ENCODE measurements at regions not wholly inside any gene's neighbourhood (a gene's known extent, or its start where the extent isn't known, plus 50 kb on each side); places are given as distances from the start of the nearest gene placed in this dataset.

DNA sequence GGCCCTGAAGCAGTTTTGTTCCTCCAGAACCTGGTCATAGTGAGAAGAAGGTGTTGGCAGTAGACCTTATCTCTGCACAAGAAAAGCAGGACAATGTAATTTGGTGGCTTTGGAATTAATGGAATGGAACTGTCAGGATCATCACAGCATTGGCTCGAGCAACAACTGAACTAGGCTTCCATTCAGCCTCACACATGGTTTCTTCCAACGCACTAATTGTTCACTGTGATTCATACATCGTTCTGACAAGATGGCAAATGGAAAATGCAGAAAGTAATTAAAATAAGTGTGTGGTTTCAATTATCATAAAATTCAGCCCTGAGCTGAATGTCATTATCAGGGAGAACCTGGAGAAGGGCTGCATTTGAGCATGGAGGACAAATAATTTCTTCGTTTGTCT lies 80.6 kb downstream of the MFSD1 start:
- Histone ChIP-seq H3K4me3 (ENCODE audit: low read length in 3 of 3) (no peak overlapping the region), H3K36me3 (ENCODE audit: control insufficient read depth in 3 of 3, insufficient read depth in 3 of 3, low read length in 3 of 3) (no peaks in the 10 kb centered on the region), H3K27me3 (ENCODE audit: control insufficient read depth in 3 of 3, insufficient read depth in 3 of 3, low read length in 3 of 3) (no peaks in the 10 kb centered on the region), H3K4me1 (ENCODE audit: control insufficient read depth in 3 of 3, insufficient read depth in 3 of 3, low read length in 3 of 3) (no peaks in the 10 kb centered on the region), H3K9me3 (ENCODE audit: control insufficient read depth in 3 of 3, low read length in 3 of 3) (no peaks in the 10 kb centered on the region), H3K9ac (ENCODE audit: low read depth in 1 of 3, low read length in 3 of 3) (no peak overlapping the region), H3K27ac (ENCODE audit: low read depth, low read length) (no peak overlapping the region)

- H3K9ac ChIP-seq (ENCODE audit: low read depth in 1 of 3, low read length in 3 of 3): no peak overlapping the region
- H3K27me3 ChIP-seq (ENCODE audit: control insufficient read depth in 3 of 3, insufficient read depth in 3 of 3, low read length in 3 of 3): no peaks in the 10 kb centered on the region
- no peak overlapping the region for H3K27ac ChIP-seq (ENCODE audit: low read depth, low read length)
- no peaks in the 10 kb centered on the region for H3K4me1 ChIP-seq (ENCODE audit: control insufficient read depth in 3 of 3, insufficient read depth in 3 of 3, low read length in 3 of 3)
- no peak overlapping the region for H3K4me3 ChIP-seq (ENCODE audit: low read length in 3 of 3)
- no peaks in the 10 kb centered on the region for H3K9me3 ChIP-seq (ENCODE audit: control insufficient read depth in 3 of 3, low read length in 3 of 3)
- H3K36me3 ChIP-seq (ENCODE audit: control insufficient read depth in 3 of 3, insufficient read depth in 3 of 3, low read length in 3 of 3): peaks cover 0 to 2% (median 0%) of the 10 kb centered on the region in 3 donors
Observed at GRCh38 chr3:158896729-158897128, 94.9 kb downstream of the MFSD1 start.

DNA sequence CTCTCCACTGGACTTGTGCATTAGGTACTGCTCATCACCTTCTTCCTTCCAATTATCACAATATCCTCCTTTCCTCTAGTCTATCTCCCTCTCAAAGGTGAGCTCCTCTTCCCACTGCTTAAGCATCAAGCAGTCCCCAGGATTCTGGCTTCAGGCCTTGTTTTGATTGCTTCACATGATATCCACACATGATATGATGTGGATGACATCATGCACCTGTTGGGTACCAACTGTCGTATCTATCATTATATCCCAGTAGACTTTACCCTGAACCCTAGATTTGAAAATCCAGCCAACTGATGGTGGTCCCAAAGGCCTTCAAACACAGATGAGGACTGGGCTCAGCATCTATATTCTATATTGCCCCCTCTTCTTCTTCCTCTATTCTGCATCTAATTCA lies 104.9 kb downstream of the MFSD1 start:
- Histone ChIP-seq H3K9me3 (ENCODE audit: control insufficient read depth in 3 of 3, low read length in 3 of 3) (no peaks in the 10 kb centered on the region), H3K27me3 (ENCODE audit: control insufficient read depth in 3 of 3, insufficient read depth in 3 of 3, low read length in 3 of 3) (no peaks in the 10 kb centered on the region), H3K4me1 (ENCODE audit: control insufficient read depth in 3 of 3, insufficient read depth in 3 of 3, low read length in 3 of 3) (no peaks in the 10 kb centered on the region), H3K4me3 (ENCODE audit: low read length in 3 of 3) (no peak overlapping the region), H3K36me3 (ENCODE audit: control insufficient read depth in 3 of 3, insufficient read depth in 3 of 3, low read length in 3 of 3) (no peaks in the 10 kb centered on the region), H3K9ac (ENCODE audit: low read depth in 1 of 3, low read length in 3 of 3) (no peak overlapping the region), H3K27ac (ENCODE audit: low read depth, low read length) (no peak overlapping the region)

- no peak overlapping the region for H3K9ac ChIP-seq (ENCODE audit: low read depth in 1 of 3, low read length in 3 of 3)
- H3K36me3 ChIP-seq (ENCODE audit: control insufficient read depth in 3 of 3, insufficient read depth in 3 of 3, low read length in 3 of 3): no peaks in the 10 kb centered on the region
- H3K27me3 ChIP-seq (ENCODE audit: control insufficient read depth in 3 of 3, insufficient read depth in 3 of 3, low read length in 3 of 3): no peaks in the 10 kb centered on the region
- no peaks in the 10 kb centered on the region for H3K9me3 ChIP-seq (ENCODE audit: control insufficient read depth in 3 of 3, low read length in 3 of 3)
- H3K4me3 ChIP-seq (ENCODE audit: low read length in 3 of 3): no peak overlapping the region
- no peak overlapping the region for H3K27ac ChIP-seq (ENCODE audit: low read depth, low read length)
- H3K4me1 ChIP-seq (ENCODE audit: control insufficient read depth in 3 of 3, insufficient read depth in 3 of 3, low read length in 3 of 3): no peaks in the 10 kb centered on the region
Observed at GRCh38 chr3:158908187-158908734, 106.4 kb downstream of the MFSD1 start.

GRCh38 chr3:158909870-158910269 lies 108.0 kb downstream of the MFSD1 start:
- H3K4me3 ChIP-seq (ENCODE audit: low read length in 3 of 3): no peak overlapping the region
- no peaks in the 10 kb centered on the region for H3K4me1 ChIP-seq (ENCODE audit: control insufficient read depth in 3 of 3, insufficient read depth in 3 of 3, low read length in 3 of 3)
- no peaks in the 10 kb centered on the region for H3K36me3 ChIP-seq (ENCODE audit: control insufficient read depth in 3 of 3, insufficient read depth in 3 of 3, low read length in 3 of 3)
- H3K9me3 ChIP-seq (ENCODE audit: control insufficient read depth in 3 of 3, low read length in 3 of 3): no peaks in the 10 kb centered on the region
- H3K27me3 ChIP-seq (ENCODE audit: control insufficient read depth in 3 of 3, insufficient read depth in 3 of 3, low read length in 3 of 3): no peaks in the 10 kb centered on the region
- no peak overlapping the region for H3K9ac ChIP-seq (ENCODE audit: low read depth in 1 of 3, low read length in 3 of 3)
- H3K27ac ChIP-seq (ENCODE audit: low read depth, low read length): no peak overlapping the region

GRCh38 chr3:158911586-158911985 lies 109.7 kb downstream of the MFSD1 start:
- no peaks in the 10 kb centered on the region for H3K36me3 ChIP-seq (ENCODE audit: control insufficient read depth in 3 of 3, insufficient read depth in 3 of 3, low read length in 3 of 3)
- H3K27me3 ChIP-seq (ENCODE audit: control insufficient read depth in 3 of 3, insufficient read depth in 3 of 3, low read length in 3 of 3): no peaks in the 10 kb centered on the region
- no peaks in the 10 kb centered on the region for H3K4me1 ChIP-seq (ENCODE audit: control insufficient read depth in 3 of 3, insufficient read depth in 3 of 3, low read length in 3 of 3)
- H3K9me3 ChIP-seq (ENCODE audit: control insufficient read depth in 3 of 3, low read length in 3 of 3): no peaks in the 10 kb centered on the region
- H3K4me3 ChIP-seq (ENCODE audit: low read length in 3 of 3): no peak overlapping the region
- no peak overlapping the region for H3K27ac ChIP-seq (ENCODE audit: low read depth, low read length)
- no peak overlapping the region for H3K9ac ChIP-seq (ENCODE audit: low read depth in 1 of 3, low read length in 3 of 3)

- H3K9ac ChIP-seq (ENCODE audit: low read depth in 1 of 3, low read length in 3 of 3): no peak overlapping the region
- H3K36me3 ChIP-seq (ENCODE audit: control insufficient read depth in 3 of 3, insufficient read depth in 3 of 3, low read length in 3 of 3): no peaks in the 10 kb centered on the region
- no peaks in the 10 kb centered on the region for H3K9me3 ChIP-seq (ENCODE audit: control insufficient read depth in 3 of 3, low read length in 3 of 3)
- H3K27me3 ChIP-seq (ENCODE audit: control insufficient read depth in 3 of 3, insufficient read depth in 3 of 3, low read length in 3 of 3): no peaks in the 10 kb centered on the region
- H3K4me3 ChIP-seq (ENCODE audit: low read length in 3 of 3): no peak overlapping the region
- H3K4me1 ChIP-seq (ENCODE audit: control insufficient read depth in 3 of 3, insufficient read depth in 3 of 3, low read length in 3 of 3): no peaks in the 10 kb centered on the region
- H3K27ac ChIP-seq (ENCODE audit: low read depth, low read length): no peak overlapping the region
Observed at GRCh38 chr3:158912188-158912587, 110.3 kb downstream of the MFSD1 start.

DNA sequence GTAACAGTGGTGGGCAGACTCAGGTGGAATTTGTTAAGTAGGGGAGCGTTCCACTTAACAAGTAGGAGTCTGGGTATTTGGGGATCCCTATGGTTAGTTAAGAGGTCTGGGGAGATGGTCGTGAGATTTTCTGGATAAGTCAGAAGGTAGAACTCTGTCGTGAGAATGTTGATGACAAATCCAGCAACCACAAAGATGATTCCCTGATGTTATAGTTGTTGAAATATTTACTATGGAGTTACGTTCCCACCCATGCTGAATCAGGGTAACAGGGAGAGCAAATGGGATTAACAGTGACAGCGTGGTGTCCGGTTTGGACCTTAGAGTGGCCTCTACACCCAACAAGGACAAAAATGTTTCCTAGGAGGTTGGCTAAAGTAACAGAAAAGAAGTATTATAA lies 110.8 kb downstream of the MFSD1 start:
- Histone ChIP-seq H3K4me1 (ENCODE audit: control insufficient read depth in 3 of 3, insufficient read depth in 3 of 3, low read length in 3 of 3) (no peaks in the 10 kb centered on the region), H3K4me3 (ENCODE audit: low read length in 3 of 3) (no peak overlapping the region), H3K9me3 (ENCODE audit: control insufficient read depth in 3 of 3, low read length in 3 of 3) (no peaks in the 10 kb centered on the region), H3K27me3 (ENCODE audit: control insufficient read depth in 3 of 3, insufficient read depth in 3 of 3, low read length in 3 of 3) (no peaks in the 10 kb centered on the region), H3K27ac (ENCODE audit: low read depth, low read length) (no peak overlapping the region), H3K9ac (ENCODE audit: low read depth in 1 of 3, low read length in 3 of 3) (no peak overlapping the region), H3K36me3 (ENCODE audit: control insufficient read depth in 3 of 3, insufficient read depth in 3 of 3, low read length in 3 of 3) (no peaks in the 10 kb centered on the region)

DNA sequence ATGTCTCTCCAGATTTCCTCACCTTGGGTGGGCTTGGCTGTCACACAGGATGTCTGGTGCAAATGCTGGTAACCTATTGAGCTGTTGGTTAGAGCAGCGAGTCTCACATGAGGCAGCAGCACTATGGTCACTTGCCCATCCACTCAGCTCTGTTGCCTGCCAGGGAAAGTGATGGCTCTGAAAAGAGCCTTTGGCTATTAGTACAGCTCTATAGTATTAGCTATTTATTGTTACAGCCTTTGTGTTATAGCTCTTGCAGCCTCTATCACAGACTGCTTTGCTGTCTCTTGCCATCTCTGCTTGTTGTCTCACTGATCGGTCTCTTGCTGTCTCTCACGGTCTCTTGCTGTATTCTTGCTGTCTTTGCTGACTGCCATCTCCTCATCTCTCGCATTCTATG lies 114.3 kb downstream of the MFSD1 start:
- Histone ChIP-seq H3K4me1 (ENCODE audit: control insufficient read depth in 3 of 3, insufficient read depth in 3 of 3, low read length in 3 of 3) (no peaks in the 10 kb centered on the region), H3K9me3 (ENCODE audit: control insufficient read depth in 3 of 3, low read length in 3 of 3) (no peaks in the 10 kb centered on the region), H3K36me3 (ENCODE audit: control insufficient read depth in 3 of 3, insufficient read depth in 3 of 3, low read length in 3 of 3) (no peaks in the 10 kb centered on the region), H3K4me3 (ENCODE audit: low read length in 3 of 3) (no peak overlapping the region), H3K9ac (ENCODE audit: low read depth in 1 of 3, low read length in 3 of 3) (no peak overlapping the region), H3K27ac (ENCODE audit: low read depth, low read length) (no peak overlapping the region), H3K27me3 (ENCODE audit: control insufficient read depth in 3 of 3, insufficient read depth in 3 of 3, low read length in 3 of 3) (no peaks in the 10 kb centered on the region)

DNA sequence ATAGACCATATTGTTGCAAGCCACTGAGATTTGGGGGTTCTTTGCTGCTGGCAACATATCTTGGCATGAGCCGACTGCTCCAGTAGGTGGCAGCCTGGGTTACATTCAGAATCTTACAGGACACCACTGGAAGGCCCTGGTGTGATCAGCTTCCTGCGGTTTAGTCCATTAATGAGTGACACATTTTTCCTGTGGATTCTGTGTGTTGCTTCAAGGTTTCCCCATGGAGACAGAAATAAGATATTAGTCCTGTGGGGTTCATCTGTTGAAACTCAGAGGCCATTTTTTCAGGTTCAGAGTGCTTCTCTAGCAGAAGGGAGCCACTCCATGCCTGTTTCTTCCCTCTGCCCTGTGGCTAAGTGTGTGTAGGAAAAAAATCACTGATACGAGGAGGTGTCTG lies 116.2 kb downstream of the MFSD1 start:
- no peaks in the 10 kb centered on the region for H3K4me1 ChIP-seq (ENCODE audit: control insufficient read depth in 3 of 3, insufficient read depth in 3 of 3, low read length in 3 of 3)
- no peaks in the 10 kb centered on the region for H3K9me3 ChIP-seq (ENCODE audit: control insufficient read depth in 3 of 3, low read length in 3 of 3)
- H3K27me3 ChIP-seq (ENCODE audit: control insufficient read depth in 3 of 3, insufficient read depth in 3 of 3, low read length in 3 of 3): no peaks in the 10 kb centered on the region
- H3K36me3 ChIP-seq (ENCODE audit: control insufficient read depth in 3 of 3, insufficient read depth in 3 of 3, low read length in 3 of 3): no peaks in the 10 kb centered on the region
- no peak overlapping the region for H3K4me3 ChIP-seq (ENCODE audit: low read length in 3 of 3)
- no peak overlapping the region for H3K9ac ChIP-seq (ENCODE audit: low read depth in 1 of 3, low read length in 3 of 3)
- H3K27ac ChIP-seq (ENCODE audit: low read depth, low read length): no peak overlapping the region

GRCh38 chr3:158918451-158918850 lies 116.6 kb downstream of the MFSD1 start:
- Histone ChIP-seq H3K9me3 (ENCODE audit: control insufficient read depth in 3 of 3, low read length in 3 of 3) (no peaks in the 10 kb centered on the region), H3K4me1 (ENCODE audit: control insufficient read depth in 3 of 3, insufficient read depth in 3 of 3, low read length in 3 of 3) (no peaks in the 10 kb centered on the region), H3K36me3 (ENCODE audit: control insufficient read depth in 3 of 3, insufficient read depth in 3 of 3, low read length in 3 of 3) (no peaks in the 10 kb centered on the region), H3K27ac (ENCODE audit: low read depth, low read length) (no peak overlapping the region), H3K9ac (ENCODE audit: low read depth in 1 of 3, low read length in 3 of 3) (no peak overlapping the region), H3K27me3 (ENCODE audit: control insufficient read depth in 3 of 3, insufficient read depth in 3 of 3, low read length in 3 of 3) (no peaks in the 10 kb centered on the region), H3K4me3 (ENCODE audit: low read length in 3 of 3) (no peak overlapping the region)
